ENCODE measurements at regions not wholly inside any gene's neighbourhood (a gene's known extent, or its start where the extent isn't known, plus 50 kb on each side); places are given as distances from the start of the nearest gene placed in this dataset.

GRCh38 chr10:59109826-59110225 lies 66.6 kb upstream of the PHYHIPL start:
- TF ChIP-seq POLR2AphosphoS5 (IDR thresholded peaks at IDR 0.05; ENCODE audit: insufficient read depth in 1 of 2, low read depth in 1 of 2) (no peak), CTCF (IDR thresholded peaks at IDR 0.05) (no peak)
